Tibial artery (tissue), 4 donors: ENCODE measurements at regions not wholly inside any gene's neighbourhood (a gene's known extent, or its start where the extent isn't known, plus 50 kb on each side); places are given as distances from the start of the nearest gene placed in this dataset.
"Not testable (repeated sequence)": the region's sequence is repeated elsewhere in the genome, so short reads cannot be mapped to it uniquely, and the experiment has no call there.

ENCODE experiments used
- DNase-seq, 2 donors: peaks; one replicate each; pipeline ENCODE4 v3.0.0-alpha.2; 2019
- H3K27ac ChIP-seq, 2 donors: fragments of 200-600 bp; sonication (generic) in 1 of 2; 1 replicate in 1 of 2; 2 replicates in 1 of 2; pipeline ENCODE4 v1.5.1; 2018 to 2019; ENCODE audit warnings: mild to moderate bottlenecking in 1 of 2
- H3K27me3 ChIP-seq, 2 donors: fragments of 200-600 bp; sonication (generic) in 1 of 2; one replicate each; pipeline versions ENCODE4 v1.5.1 to v1.6.0; 2016 to 2019
- H3K36me3 ChIP-seq, 3 donors: fragments of 200-600 bp; sonication (generic) in 2 of 3; one replicate each; pipeline ENCODE4 v1.5.1; 2016 to 2019; ENCODE audit warnings: mild to moderate bottlenecking in 2 of 3
- H3K4me1 ChIP-seq, 4 donors: fragments of 200-600 bp; sonication (generic) in 2 of 4; 1 replicate in 3 of 4; 2 replicates in 1 of 4; pipeline ENCODE4 v1.5.1; 2016 to 2019
- H3K4me3 ChIP-seq, 2 donors: fragments of 200-600 bp; sonication (generic) in 1 of 2; 1 replicate in 1 of 2; 2 replicates in 1 of 2; pipeline ENCODE4 v1.5.1; 2018 to 2019; ENCODE audit warnings: mild to moderate bottlenecking in 2 of 2
- H3K9me3 ChIP-seq, 3 donors: fragments of 200-600 bp; sonication (generic) in 1 of 3; one replicate each; pipeline ENCODE4 v1.5.1; 2016 to 2019
- intact Hi-C: fragments of 100-400 bp; cut with DNase I; formaldehyde crosslinking; loops from one replicate; pipeline ENCODE4 v1.15.0; 2023; ENCODE audit warnings: low total_unique reads
- TF ChIP-seq, protein P1 (sequence below), 2 experiments: fragments of 200-600 bp in 1 of 2; fragments of 450-650 bp in 1 of 2; IDR thresholded peaks; one replicate each; pipeline ENCODE4 v1.5.1; 2017 to 2019; ENCODE audit warnings: antibody characterized with exemption in 2 of 2, mild to moderate bottlenecking in 1 of 2, moderate library complexity in 1 of 2

DNA sequence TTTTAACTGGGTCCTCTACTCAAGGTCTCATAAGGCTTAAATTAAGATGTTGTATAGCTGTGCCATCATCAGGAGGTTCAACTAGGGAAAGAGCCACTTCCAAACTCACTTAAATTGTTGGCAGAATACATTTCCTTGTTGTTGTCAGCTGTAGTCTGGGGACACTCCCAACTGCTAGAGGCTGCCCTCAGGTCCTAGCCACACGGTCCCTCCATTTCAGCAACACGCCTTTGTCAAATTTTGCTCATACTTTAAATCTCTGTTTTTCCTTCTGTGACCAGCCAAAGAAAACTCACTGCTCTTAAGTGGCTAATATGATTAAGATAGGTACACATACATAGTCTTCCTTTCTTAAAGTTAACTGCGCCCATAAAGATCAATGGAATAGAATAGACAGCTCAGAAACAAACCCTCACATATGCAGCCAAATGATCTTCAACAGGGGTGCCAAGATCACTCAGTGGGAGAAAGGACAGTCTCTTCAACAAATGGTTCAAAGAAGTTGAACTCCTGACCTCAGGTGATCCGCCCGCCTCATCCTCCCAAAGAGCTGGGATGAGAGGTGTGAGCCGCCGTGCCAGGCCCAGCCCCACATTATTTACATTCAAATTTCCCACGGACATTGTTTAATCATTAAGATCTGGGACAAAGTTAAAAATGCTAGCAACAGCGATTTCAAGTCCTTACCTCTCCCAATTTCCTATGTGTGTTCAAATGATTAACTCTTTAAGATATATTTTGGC lies 76.4 kb upstream of the ELOVL5 start:
- no peaks in the 10 kb centered on the region for H3K4me1 ChIP-seq
- TF ChIP-seq, protein P1, sequence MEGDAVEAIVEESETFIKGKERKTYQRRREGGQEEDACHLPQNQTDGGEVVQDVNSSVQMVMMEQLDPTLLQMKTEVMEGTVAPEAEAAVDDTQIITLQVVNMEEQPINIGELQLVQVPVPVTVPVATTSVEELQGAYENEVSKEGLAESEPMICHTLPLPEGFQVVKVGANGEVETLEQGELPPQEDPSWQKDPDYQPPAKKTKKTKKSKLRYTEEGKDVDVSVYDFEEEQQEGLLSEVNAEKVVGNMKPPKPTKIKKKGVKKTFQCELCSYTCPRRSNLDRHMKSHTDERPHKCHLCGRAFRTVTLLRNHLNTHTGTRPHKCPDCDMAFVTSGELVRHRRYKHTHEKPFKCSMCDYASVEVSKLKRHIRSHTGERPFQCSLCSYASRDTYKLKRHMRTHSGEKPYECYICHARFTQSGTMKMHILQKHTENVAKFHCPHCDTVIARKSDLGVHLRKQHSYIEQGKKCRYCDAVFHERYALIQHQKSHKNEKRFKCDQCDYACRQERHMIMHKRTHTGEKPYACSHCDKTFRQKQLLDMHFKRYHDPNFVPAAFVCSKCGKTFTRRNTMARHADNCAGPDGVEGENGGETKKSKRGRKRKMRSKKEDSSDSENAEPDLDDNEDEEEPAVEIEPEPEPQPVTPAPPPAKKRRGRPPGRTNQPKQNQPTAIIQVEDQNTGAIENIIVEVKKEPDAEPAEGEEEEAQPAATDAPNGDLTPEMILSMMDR (IDR thresholded peaks at IDR 0.05), result no peak
- intact Hi-C loops, result no loop called here
- no peaks in the 10 kb centered on the region for H3K36me3 ChIP-seq
- no peak for DNase-seq
- H3K27ac ChIP-seq, result no peak overlapping the region
- no peaks in the 10 kb centered on the region for H3K27me3 ChIP-seq
- no peak overlapping the region for H3K4me3 ChIP-seq
- no peaks in the 10 kb centered on the region for H3K9me3 ChIP-seq

DNA sequence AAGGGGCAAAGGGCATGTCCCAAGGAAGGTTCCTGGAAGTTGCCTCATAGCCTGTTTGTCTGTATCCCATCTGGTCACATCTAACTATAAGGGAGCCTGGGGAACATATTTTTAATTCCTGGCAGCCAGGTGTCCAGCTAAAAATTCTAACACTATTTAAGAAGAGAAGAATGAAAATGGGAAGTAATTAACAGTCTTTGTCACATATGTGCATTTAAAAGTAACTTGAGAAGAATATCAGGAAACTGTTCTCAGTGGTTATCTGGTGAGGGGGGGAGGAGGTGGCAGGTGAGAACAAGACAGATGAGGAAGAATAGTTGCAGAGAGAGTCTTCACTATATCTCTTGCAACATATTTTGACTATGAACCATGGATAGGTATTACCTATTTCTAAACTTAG lies 75.5 kb upstream of the ELOVL5 start:
- H3K9me3 ChIP-seq, result no peaks in the 10 kb centered on the region
- no peaks in the 10 kb centered on the region for H3K4me1 ChIP-seq
- no peaks in the 10 kb centered on the region for H3K27me3 ChIP-seq
- no peak overlapping the region for H3K27ac ChIP-seq
- DNase-seq, result no peak
- H3K4me3 ChIP-seq, result no peak overlapping the region
- intact Hi-C loops, result no loop called here
- TF ChIP-seq, protein P1 (IDR thresholded peaks at IDR 0.05), result no peak
- H3K36me3 ChIP-seq, result no peaks in the 10 kb centered on the region

DNA sequence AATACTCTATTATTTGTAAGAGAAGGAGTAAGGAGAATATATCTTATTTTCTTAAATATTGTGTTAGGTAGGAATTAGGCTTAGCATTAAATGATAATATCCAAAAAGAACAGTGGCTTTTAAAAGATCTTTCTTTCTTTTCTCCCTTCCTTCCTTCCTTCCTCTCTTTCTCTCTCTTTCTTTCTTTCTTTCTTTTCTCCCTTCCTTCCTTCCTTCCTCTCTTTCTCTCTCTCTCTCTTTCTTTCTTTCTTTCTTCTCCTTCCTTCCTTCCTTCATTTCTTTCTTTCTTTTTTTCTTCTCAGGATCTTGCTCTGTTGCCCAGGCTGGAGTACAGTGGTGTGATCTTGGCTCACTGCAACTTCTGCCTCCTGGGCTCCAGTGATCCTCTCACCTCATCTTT lies 74.8 kb upstream of the ELOVL5 start:
- intact Hi-C loops, H3K27ac ChIP-seq, H3K9me3 ChIP-seq, H3K27me3 ChIP-seq, DNase-seq, H3K36me3 ChIP-seq, H3K4me1 ChIP-seq, H3K4me3 ChIP-seq: not testable (repeated sequence)

DNA sequence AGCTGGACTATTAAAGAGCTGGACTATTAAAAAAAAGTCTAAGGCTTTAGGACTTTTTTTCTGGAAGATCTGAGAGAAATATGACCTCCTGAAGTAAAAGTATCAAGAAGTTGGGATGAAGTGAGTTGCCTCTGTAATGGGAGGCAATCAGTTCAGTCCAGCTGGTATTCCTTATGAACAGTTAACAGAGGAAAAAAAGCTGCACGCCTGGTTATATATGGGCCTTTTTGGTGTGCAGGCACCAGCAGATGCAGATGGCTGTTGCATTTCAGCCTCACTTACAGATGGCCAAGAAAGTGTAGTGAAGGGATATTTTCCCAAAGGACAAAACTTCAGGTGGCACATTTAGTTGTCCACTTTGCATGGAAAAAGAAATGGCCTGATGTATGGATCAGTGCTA lies 70.3 kb upstream of the ELOVL5 start:
- Histone ChIP-seq H3K27ac (no peak overlapping the region), H3K9me3 (no peaks in the 10 kb centered on the region), H3K27me3 (no peaks in the 10 kb centered on the region), H3K36me3 (no peaks in the 10 kb centered on the region), H3K4me1 (no peaks in the 10 kb centered on the region), H3K4me3 (no peak overlapping the region)
- intact Hi-C loops, result loop anchor here (10.0 kb wide), 1 partner anchor 244 kb away; no protein-coding TSS in a partner anchor
- TF ChIP-seq, protein P1 (IDR thresholded peaks at IDR 0.05), result no peak
- no peak for DNase-seq

DNA sequence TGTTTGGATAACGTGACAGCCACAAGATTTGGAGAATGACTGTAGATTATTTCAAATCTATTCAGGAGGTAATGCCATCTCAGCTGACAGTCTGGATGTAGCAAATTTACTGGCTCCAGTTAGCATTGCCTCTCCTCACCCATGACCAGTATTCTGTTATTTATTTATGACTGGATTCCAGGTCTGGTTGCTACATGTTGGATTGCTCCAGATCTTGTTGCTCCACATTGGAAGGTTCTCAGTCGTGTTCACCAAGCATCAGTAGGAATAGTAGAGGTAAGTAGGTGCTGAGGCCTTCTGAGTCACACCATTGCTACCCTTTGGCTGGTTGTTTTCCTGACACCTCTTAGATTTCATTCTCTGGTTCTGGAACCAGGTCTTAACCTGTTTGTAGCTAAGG lies 69.5 kb upstream of the ELOVL5 start:
- H3K27ac ChIP-seq, result no peak overlapping the region
- H3K4me3 ChIP-seq, result no peak overlapping the region
- intact Hi-C loops, result loop anchor here (10.0 kb wide), 1 partner anchor 243 kb away; no protein-coding TSS in a partner anchor
- H3K9me3 ChIP-seq, result no peaks in the 10 kb centered on the region
- no peak for DNase-seq
- no peaks in the 10 kb centered on the region for H3K36me3 ChIP-seq
- no peaks in the 10 kb centered on the region for H3K27me3 ChIP-seq
- TF ChIP-seq, protein P1 (IDR thresholded peaks at IDR 0.05), result no peak
- H3K4me1 ChIP-seq, result no peaks in the 10 kb centered on the region

DNA sequence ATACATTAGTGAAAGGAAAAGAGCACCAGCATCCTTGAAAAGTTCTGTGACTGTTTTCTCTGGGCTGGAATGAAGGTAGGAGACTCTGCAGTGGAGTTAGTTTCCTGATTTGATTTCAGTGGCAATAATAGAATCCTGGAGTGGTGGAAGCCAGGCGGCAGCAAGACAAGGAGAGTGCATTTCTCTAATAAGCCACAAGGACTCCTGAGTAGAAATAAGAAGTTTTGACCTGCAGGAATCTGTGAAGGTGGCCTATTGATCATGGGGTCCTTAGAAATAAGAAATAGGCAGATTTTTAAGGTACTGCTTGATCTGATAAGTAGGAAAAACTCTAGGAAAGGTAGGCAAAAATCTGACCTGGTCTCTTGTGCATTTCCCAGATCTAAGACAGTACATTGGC lies 68.4 kb upstream of the ELOVL5 start:
- Histone ChIP-seq H3K36me3 (no peaks in the 10 kb centered on the region), H3K4me1 (no peaks in the 10 kb centered on the region), H3K9me3 (no peaks in the 10 kb centered on the region), H3K27ac (no peak overlapping the region), H3K4me3 (no peak overlapping the region), H3K27me3 (no peaks in the 10 kb centered on the region)
- TF ChIP-seq, protein P1 (IDR thresholded peaks at IDR 0.05), result no peak
- intact Hi-C loops, result loop anchor here (10.0 kb wide), 1 partner anchor 242 kb away; no protein-coding TSS in a partner anchor
- no peak for DNase-seq
